ENCODE measurements at regions not wholly inside any gene's neighbourhood (a gene's known extent, or its start where the extent isn't known, plus 50 kb on each side); places are given as distances from the start of the nearest gene placed in this dataset.
A peak's percentile ranks its signal among the peaks of the same experiment; 100 is the strongest.

DNA sequence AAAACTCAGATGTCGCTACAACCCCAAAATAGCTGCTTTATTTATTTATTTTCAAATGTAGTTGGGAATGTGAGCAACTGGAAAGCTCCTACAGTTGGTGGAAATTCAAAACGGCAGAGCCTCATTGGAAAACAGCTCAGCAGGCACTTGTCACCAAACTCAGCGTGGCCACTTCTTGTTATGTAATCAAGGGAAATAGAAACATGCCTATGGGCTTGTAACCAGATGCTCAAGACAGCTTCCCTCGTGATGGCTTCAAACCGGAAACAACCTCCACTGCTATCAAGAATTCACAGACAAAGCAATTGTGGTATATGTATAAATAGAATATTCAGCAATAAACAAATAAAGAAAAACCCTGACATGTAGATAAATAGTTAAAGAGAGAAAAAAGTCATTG lies 627.8 kb upstream of the SLC10A2 start:
- intact Hi-C loops (cut with DNase I; ENCODE audit: low total_unique reads), result no loop called here
- DNase-seq (ENCODE audit: low spot score in 2 of 2), result no peak
- no peak for TF ChIP-seq POLR2A (IDR thresholded peaks at IDR 0.05)
- H3K4me1 ChIP-seq, result no peaks in the 10 kb centered on the region
- H3K36me3 ChIP-seq, result no peaks in the 10 kb centered on the region
- H3K4me3 ChIP-seq, result no peak overlapping the region
- H3K9me3 ChIP-seq, result no peaks in the 10 kb centered on the region
- H3K27me3 ChIP-seq, result no peaks in the 10 kb centered on the region
- no peak overlapping the region for H3K27ac ChIP-seq

DNA sequence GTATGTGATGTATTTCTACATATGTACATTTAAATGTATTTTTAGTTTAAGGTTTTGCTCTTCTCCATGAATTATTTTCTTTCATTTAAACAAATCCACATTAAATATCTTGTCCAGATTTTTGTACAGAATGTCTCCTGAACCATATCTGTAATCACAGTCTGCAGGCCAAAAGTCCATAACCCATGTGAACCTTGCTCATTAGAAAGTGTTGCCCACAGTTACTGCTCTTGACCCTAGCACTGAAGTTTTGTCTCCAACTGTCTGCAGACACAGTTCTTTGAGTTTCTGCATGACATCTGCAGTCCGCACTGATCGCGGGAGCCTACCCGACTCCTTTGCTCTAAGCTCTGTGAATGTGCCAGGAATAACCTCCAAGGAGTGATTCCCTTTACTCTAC lies 626.2 kb upstream of the SLC10A2 start:
- intact Hi-C loops (cut with DNase I; ENCODE audit: low total_unique reads), result no loop called here
- Histone ChIP-seq H3K27me3 (no peaks in the 10 kb centered on the region), H3K4me3 (no peak overlapping the region), H3K4me1 (no peaks in the 10 kb centered on the region), H3K27ac (no peak overlapping the region), H3K9me3 (no peaks in the 10 kb centered on the region), H3K36me3 (no peaks in the 10 kb centered on the region)
- TF ChIP-seq, protein P1, sequence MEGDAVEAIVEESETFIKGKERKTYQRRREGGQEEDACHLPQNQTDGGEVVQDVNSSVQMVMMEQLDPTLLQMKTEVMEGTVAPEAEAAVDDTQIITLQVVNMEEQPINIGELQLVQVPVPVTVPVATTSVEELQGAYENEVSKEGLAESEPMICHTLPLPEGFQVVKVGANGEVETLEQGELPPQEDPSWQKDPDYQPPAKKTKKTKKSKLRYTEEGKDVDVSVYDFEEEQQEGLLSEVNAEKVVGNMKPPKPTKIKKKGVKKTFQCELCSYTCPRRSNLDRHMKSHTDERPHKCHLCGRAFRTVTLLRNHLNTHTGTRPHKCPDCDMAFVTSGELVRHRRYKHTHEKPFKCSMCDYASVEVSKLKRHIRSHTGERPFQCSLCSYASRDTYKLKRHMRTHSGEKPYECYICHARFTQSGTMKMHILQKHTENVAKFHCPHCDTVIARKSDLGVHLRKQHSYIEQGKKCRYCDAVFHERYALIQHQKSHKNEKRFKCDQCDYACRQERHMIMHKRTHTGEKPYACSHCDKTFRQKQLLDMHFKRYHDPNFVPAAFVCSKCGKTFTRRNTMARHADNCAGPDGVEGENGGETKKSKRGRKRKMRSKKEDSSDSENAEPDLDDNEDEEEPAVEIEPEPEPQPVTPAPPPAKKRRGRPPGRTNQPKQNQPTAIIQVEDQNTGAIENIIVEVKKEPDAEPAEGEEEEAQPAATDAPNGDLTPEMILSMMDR (IDR thresholded peaks at IDR 0.05), result no peak
- TF ChIP-seq POLR2AphosphoS5 (IDR thresholded peaks at IDR 0.05) (no peak), POLR2A (IDR thresholded peaks at IDR 0.05) (no peak)
- no peak for DNase-seq (ENCODE audit: low spot score in 2 of 2)

DNA sequence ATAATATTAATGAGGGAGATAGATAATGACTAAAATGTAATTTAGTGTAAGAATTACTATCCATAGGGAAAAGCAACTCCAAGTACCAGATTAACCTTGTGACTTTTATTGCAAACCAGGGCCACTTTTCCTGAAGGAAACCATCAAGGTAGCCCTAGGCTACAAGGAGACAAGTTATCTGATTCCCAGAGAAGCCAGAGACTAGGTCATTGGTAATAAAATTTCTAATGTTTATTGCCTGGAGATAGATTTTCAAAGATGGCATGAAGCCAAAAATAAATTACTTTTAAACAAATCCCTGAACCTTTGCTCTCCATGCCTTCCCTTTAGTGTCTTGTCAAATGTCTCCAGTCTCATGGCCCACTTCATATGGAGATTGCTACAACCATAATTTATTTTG lies 610.1 kb upstream of the SLC10A2 start:
- Histone ChIP-seq H3K4me3 (no peak overlapping the region), H3K4me1 (no peaks in the 10 kb centered on the region), H3K9me3 (no peaks in the 10 kb centered on the region), H3K36me3 (no peaks in the 10 kb centered on the region), H3K27ac (no peak overlapping the region), H3K27me3 (no peaks in the 10 kb centered on the region)
- no peak for DNase-seq (ENCODE audit: low spot score in 2 of 2)
- intact Hi-C loops (cut with DNase I; ENCODE audit: low total_unique reads), result no loop called here
- TF ChIP-seq, protein P1 (IDR thresholded peaks at IDR 0.05), result no peak
- no peak for TF ChIP-seq POLR2AphosphoS5 (IDR thresholded peaks at IDR 0.05)
- no peak for TF ChIP-seq POLR2A (IDR thresholded peaks at IDR 0.05)

DNA sequence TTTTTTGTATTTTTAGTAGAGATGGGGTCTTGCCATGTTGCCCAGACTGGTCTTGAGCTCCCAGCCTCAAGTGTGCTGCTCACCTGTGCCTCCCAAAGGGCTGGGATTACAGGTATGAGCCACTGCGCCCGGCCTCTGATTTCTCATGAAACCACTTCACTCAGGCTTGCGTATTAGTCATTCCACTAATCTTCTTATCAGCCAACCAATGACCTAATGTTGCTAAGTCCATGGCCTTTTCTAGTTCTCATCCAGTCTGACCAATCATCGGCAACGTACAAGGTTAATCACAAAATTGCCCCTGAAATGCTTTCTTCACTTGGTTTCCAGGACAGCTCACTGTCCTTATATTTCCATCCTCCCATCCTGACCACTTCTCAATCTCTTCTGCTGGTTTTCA lies 605.3 kb upstream of the SLC10A2 start:
- intact Hi-C loops (cut with DNase I; ENCODE audit: low total_unique reads), result no loop called here
- Histone ChIP-seq H3K27ac (no peak overlapping the region), H3K4me1 (no peaks in the 10 kb centered on the region), H3K36me3 (no peaks in the 10 kb centered on the region), H3K9me3 (no peaks in the 10 kb centered on the region), H3K27me3 (no peaks in the 10 kb centered on the region), H3K4me3 (no peak overlapping the region)
- TF ChIP-seq, protein P1 (IDR thresholded peaks at IDR 0.05), result no peak
- TF ChIP-seq POLR2AphosphoS5 (IDR thresholded peaks at IDR 0.05), result no peak
- TF ChIP-seq POLR2A (IDR thresholded peaks at IDR 0.05), result no peak
- DNase-seq (ENCODE audit: low spot score in 2 of 2), result no peak

DNA sequence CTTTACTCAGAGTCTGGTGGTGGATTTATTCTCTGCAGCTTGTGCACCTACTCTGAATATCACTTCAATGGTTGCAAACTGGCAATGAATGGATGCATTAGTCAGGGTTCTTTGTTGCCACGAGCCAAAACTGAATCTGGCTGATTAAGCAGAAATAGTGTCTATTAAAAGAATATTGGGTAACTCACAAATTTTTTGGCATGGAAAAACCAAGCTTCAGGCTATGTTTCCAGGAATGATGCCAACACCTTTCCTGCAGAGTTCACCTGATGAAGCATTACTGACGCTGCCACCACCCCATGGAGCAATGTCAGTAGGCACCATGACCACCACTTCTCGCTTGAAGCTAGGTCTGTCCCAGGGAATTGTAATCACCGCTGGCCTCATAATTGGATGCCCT lies 597.8 kb upstream of the SLC10A2 start:
- intact Hi-C loops (cut with DNase I; ENCODE audit: low total_unique reads), result no loop called here
- Histone ChIP-seq H3K27me3 (no peaks in the 10 kb centered on the region), H3K36me3 (no peaks in the 10 kb centered on the region)

More for the DNA sequence above, 597.8 kb upstream of the SLC10A2 start:
- no peaks in the 10 kb centered on the region for H3K4me1 ChIP-seq
- peak in 1 of 2 donors; percentile 37 for DNase-seq (ENCODE audit: low spot score in 2 of 2)
- no peaks in the 10 kb centered on the region for H3K9me3 ChIP-seq
- no peak overlapping the region for H3K4me3 ChIP-seq
- no peak for TF ChIP-seq POLR2A (IDR thresholded peaks at IDR 0.05)
- TF ChIP-seq POLR2AphosphoS5 (IDR thresholded peaks at IDR 0.05), result no peak
- TF ChIP-seq, protein P1 (IDR thresholded peaks at IDR 0.05), result no peak
- H3K27ac ChIP-seq, result no peak overlapping the region

Data from breast epithelium (tissue), 4 donors.